ENCODE measurements at regions not wholly inside any gene's neighbourhood (a gene's known extent, or its start where the extent isn't known, plus 50 kb on each side); places are given as distances from the start of the nearest gene placed in this dataset.
"Not testable (repeated sequence)": the region's sequence is repeated elsewhere in the genome, so short reads cannot be mapped to it uniquely, and the experiment has no call there.

DNA sequence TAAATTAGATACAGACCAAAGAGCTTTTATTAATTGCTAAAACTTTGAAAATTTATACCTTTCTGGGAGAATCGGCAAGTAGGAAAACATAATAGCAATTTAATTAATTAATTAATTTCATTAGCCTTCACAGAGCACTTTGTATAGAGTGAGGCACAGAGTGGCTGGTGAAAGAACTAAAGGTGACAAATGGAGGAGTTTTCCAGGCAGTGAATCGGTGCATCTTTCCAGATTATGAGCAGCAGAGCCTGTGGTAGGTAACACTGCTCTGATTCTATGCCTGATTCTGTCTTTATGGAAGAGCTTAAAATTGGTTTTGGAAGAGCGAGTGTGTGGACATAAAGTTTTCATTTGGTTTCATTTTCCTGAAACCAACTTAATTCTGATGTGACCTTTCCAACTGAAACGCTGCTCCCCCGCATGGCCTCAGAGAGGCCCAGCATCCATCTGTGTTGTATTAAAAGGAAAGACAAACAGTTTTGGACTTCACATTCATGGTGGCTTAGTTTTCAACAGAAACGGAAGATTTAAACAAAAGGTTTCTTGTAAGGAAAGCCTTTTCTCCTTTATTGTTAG, 188.9 kb upstream of the RPS23 start:
- peak; percentile 46 for DNase-seq

- no peak for DNase-seq
Measured at GRCh38 chr5:82465235-82465634, 187.1 kb upstream of the RPS23 start.

GRCh38 chr5:82459626-82460025, 181.5 kb upstream of the RPS23 start:
- DNase-seq = no peak

GRCh38 chr5:82455317-82455716, 177.2 kb upstream of the RPS23 start:
- not testable (repeated sequence) for DNase-seq

DNA sequence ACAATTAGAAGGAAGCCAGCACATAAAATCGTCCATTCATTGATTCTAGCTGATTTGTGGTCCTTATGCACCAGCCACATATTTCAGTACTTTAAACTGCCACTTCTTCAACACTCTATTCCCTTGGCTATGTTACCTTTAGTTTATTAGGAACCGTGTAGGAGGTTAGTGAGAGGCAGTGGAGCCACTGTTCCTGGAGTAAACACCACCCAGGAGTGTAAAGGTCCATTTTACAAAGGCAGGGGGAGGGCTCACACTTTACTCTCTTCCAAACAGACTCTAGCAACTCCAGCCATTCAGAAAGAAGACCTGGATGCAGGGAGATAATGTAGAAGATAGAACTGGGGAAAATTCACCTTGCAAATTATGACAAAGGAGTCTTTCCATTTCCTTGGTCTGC, 170.2 kb upstream of the RPS23 start:
- no peak for DNase-seq

GRCh38 chr5:82447913-82448312, 169.8 kb upstream of the RPS23 start:
- DNase-seq = no peak

DNA sequence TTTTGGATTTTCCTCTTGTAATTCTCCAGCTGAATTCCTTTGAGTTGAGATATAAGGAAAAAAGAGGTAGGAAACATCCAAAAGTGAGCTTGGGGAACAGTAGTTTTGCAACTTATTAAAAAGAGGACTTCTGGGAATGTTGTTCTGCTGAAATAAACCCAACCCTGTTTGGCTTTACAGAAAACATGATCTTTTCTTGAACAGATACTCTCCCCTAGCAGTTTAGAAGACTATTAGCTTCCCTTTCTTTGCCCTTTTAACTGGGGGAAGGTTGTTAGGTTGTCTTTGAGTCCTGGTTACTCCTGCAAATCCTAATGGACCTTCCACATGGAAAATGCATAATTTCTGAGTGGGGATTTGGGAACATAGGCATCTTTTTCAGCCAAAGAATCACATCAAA, 168.7 kb upstream of the RPS23 start:
- DNase-seq = no peak

- no peak for DNase-seq
Measured at GRCh38 chr5:82445726-82446335, 167.7 kb upstream of the RPS23 start.

GRCh38 chr5:82439750-82440445, 161.7 kb upstream of the RPS23 start:
- DNase-seq = no peak

- not testable (repeated sequence) for DNase-seq
Measured at GRCh38 chr5:82437565-82437964, 159.4 kb upstream of the RPS23 start.

- DNase-seq = no peak
Measured at GRCh38 chr5:82436291-82436690, 158.1 kb upstream of the RPS23 start.

GRCh38 chr5:82434696-82435660, 156.8 kb upstream of the RPS23 start:
- DNase-seq = not testable (repeated sequence)

DNA sequence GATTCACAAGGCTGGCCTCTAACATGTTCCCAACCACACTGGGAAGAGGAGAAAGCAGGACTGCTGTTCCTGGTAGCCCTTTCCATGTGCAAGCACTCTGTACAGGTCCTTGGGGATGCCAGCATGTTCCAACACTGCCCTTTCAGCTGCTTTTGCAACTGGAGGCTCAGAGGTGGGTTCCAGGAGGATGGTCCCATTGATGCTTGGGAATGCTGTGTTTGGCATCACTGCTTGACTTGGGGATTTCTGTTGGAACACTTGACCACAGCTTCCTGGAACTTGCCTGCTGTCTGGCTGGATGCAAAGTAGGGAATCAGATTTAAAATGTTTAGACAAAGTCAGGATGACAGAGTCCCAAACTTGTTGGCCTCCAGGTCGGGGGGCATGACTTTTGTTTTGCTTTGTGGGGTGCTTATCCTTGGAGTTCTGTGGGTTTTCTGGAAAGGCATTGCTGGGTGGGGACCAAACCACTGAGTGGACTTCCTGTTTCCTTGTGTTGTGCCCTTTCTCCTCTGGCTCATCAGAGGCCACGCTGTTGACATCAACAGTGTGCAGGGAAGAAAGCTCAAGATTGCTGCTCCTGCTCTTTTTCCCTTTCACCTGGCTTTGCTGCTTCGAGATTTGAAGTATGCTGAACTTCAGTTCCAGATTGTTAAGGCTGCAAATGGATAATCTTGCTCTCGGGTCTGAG, 148.5 kb upstream of the RPS23 start:
- DNase-seq = no peak

DNA sequence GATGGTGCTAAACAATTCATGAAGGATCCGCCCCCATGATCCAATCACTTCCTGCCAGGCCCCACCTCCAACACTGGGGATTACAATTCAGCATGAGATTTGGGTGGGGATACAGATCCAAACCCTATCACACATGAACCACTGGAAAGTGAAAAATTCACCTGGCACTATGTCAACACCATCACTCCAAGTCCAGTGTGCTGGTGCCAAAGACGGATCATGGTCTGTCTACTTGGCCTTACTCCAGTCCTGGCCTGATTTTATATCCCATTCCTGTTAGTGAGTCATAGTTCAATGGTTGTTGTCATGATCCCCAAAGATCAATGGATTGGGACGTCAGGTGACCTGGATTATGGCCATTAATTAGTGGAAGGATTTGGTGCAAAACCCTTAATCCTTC, 147.4 kb upstream of the RPS23 start:
- DNase-seq = peak; percentile 22

DNA sequence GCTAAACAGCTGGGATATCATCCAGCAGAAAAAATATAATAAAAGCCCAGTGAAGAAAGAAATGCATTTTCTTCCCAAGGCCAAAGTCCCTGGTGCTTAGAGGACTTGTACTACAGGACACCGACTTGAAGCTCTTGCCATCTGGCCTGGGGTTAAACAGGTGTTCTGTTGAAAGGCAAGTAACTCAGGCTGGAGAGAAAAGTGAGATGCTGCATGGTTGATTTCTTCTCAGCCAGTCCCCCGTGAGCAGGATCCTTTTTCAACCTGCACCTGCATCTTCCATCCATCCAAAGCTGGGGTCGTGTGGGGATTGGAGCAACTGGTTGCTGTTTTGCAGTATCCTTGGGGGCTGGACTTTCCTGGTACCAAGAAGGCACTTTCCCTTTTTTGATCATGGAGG, 146.1 kb upstream of the RPS23 start:
- no peak for DNase-seq

DNA sequence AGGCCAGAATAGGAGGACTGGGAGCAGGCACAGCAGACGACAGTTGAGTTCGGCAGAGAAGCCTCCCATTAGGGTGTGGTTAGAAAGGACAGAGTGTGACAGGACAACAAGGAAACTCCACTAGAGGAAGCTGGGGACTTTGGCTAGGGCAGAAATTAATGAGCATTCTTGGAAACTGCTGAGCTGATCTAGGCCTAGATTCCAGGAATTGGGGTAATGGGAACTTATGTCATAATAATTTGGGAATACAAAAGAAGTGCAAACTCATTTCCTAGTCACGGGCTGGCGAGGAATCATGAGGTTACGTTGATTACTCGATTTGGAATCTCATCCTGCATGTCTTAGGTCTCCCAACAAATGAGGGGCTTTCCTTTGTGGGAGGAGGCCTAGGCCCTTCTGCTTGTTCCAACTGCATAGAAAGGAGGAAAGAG, 144.6 kb upstream of the RPS23 start:
- peak; percentile 72 for DNase-seq

GRCh38 chr5:82422001-82422740, 144.0 kb upstream of the RPS23 start:
- no peak for DNase-seq

GRCh38 chr5:82421119-82421518, 143.0 kb upstream of the RPS23 start:
- peak; percentile 96 for DNase-seq

DNA sequence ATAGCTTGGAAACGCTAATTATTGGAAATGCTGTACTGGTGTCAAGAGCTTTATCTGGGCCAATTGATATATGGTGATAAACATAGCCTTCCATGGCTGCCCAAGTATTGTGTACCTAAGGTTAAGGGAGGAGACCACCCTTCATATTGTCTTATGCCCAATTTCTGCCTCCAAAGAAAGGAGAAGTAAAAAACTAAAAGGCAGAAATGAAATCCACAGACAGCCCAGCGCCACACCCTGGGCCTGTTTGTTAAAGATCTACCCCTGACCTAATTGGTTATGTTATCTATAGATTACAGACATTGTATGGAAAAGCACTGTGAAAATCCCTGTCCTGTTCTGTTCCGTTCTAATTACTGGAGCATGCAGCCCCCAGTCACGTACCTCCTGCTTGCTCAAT, 142.4 kb upstream of the RPS23 start:
- DNase-seq = not testable (repeated sequence)

- no peak for DNase-seq
Measured at GRCh38 chr5:82419559-82420332, 141.6 kb upstream of the RPS23 start.

GRCh38 chr5:82418608-82418950, 140.4 kb upstream of the RPS23 start:
- DNase-seq = no peak

Measured in fibroblast of skin of right biceps (primary cell).